Breast epithelium (tissue), 4 donors: ENCODE measurements at regions not wholly inside any gene's neighbourhood (a gene's known extent, or its start where the extent isn't known, plus 50 kb on each side); places are given as distances from the start of the nearest gene placed in this dataset.
"Not testable (repeated sequence)": the region's sequence is repeated elsewhere in the genome, so short reads cannot be mapped to it uniquely, and the experiment has no call there.

Experiments
- DNase-seq, 2 donors: peaks; one replicate each; pipeline ENCODE4 v3.0.0-alpha.2; 2019; ENCODE audit warnings: low spot score in 2 of 2
- H3K27ac ChIP-seq, 2 donors: fragments of 200-600 bp; sonication (generic) in 1 of 2; one replicate each; pipeline ENCODE4 v1.5.1; 2016 to 2019; ENCODE audit warnings: mild to moderate bottlenecking in 1 of 2
- H3K27me3 ChIP-seq, 2 donors: fragments of 200-600 bp; sonication (generic) in 1 of 2; one replicate each; pipeline versions ENCODE4 v1.5.1 to v1.6.0; 2017 to 2019; ENCODE audit warnings: control low read depth in 1 of 2, mild to moderate bottlenecking in 1 of 2
- H3K36me3 ChIP-seq: fragments of 200-600 bp; one replicate; pipeline ENCODE4 v1.5.1; 2019
- H3K4me1 ChIP-seq, 2 donors: fragments of 200-600 bp; sonication (generic); one replicate each; pipeline ENCODE4 v1.5.1; 2016 to 2019; ENCODE audit warnings: control low read depth in 1 of 2
- H3K4me3 ChIP-seq, 3 donors: fragments of 200-600 bp; sonication (generic); 1 replicate in 2 of 3; 2 replicates in 1 of 3; pipeline ENCODE4 v1.5.1; 2016 to 2019; ENCODE audit warnings: mild to moderate bottlenecking in 3 of 3, moderate library complexity in 2 of 3
- H3K9me3 ChIP-seq, 2 donors: fragments of 200-600 bp; sonication (generic) in 1 of 2; one replicate each; pipeline ENCODE4 v1.5.1; 2016 to 2019; ENCODE audit warnings: control low read depth in 1 of 2
- CTCF ChIP-seq, 3 donors: fragments of 450-650 bp; IDR thresholded peaks; one replicate each; pipeline ENCODE4 v1.5.1; 2016 to 2017; ENCODE audit warnings: antibody characterized with exemption in 3 of 3, mild to moderate bottlenecking in 3 of 3, moderate library complexity in 3 of 3
- POLR2A ChIP-seq: fragments of 450-650 bp; IDR thresholded peaks from one replicate; pipeline ENCODE4 v1.6.1; 2016; ENCODE audit warnings: antibody characterized with exemption, mild to moderate bottlenecking, moderate library complexity
- POLR2AphosphoS5 ChIP-seq, 3 donors: sonication (generic); formaldehyde crosslinking; IDR thresholded peaks; one replicate each; pipeline ENCODE4 v1.6.1; 2017; ENCODE audit warnings: antibody characterized with exemption in 3 of 3
- intact Hi-C: fragments of 100-400 bp; cut with DNase I; formaldehyde crosslinking; loops from one replicate; pipeline ENCODE4 v1.15.1; 2023; ENCODE audit warnings: low total_unique reads

- Histone ChIP-seq H3K4me1 (no peaks in the 10 kb centered on the region), H3K4me3 (no peak overlapping the region), H3K36me3 (no peaks in the 10 kb centered on the region), H3K27me3 (no peaks in the 10 kb centered on the region), H3K9me3 (peaks cover 7 to 29% of the 10 kb centered on the region in 2 donors), H3K27ac (no peak overlapping the region)
- DNase-seq: no peak
- TF ChIP-seq CTCF (IDR thresholded peaks at IDR 0.05) (no peak), POLR2AphosphoS5 (IDR thresholded peaks at IDR 0.05) (no peak), POLR2A (no peak)
- intact Hi-C loops: no loop called here
Measured at GRCh38 chr12:63508543-63508942, 159.8 kb downstream of the DPY19L2 start.

GRCh38 chr12:63499567-63499966, 168.7 kb downstream of the DPY19L2 start:
- DNase-seq: no peak
- intact Hi-C loops: no loop called here
- Histone ChIP-seq H3K9me3 (peaks cover 0 to 5% of the 10 kb centered on the region in 2 donors), H3K4me1 (no peaks in the 10 kb centered on the region), H3K36me3 (no peaks in the 10 kb centered on the region), H3K27me3 (no peaks in the 10 kb centered on the region), H3K27ac (no peak overlapping the region), H3K4me3 (no peak overlapping the region)
- TF ChIP-seq POLR2A (no peak), CTCF (IDR thresholded peaks at IDR 0.05) (no peak), POLR2AphosphoS5 (IDR thresholded peaks at IDR 0.05) (no peak)

GRCh38 chr12:63498239-63498638, 170.1 kb downstream of the DPY19L2 start:
- no peak overlapping the region for H3K27ac ChIP-seq
- no peak overlapping the region for H3K4me3 ChIP-seq
- no peaks in the 10 kb centered on the region for H3K36me3 ChIP-seq
- no peak for DNase-seq
- TF ChIP-seq POLR2A (no peak), CTCF (IDR thresholded peaks at IDR 0.05) (no peak), POLR2AphosphoS5 (IDR thresholded peaks at IDR 0.05) (no peak)
- no peaks in the 10 kb centered on the region for H3K27me3 ChIP-seq
- no peaks in the 10 kb centered on the region for H3K4me1 ChIP-seq
- peaks cover 0 to 5% of the 10 kb centered on the region in 2 donors for H3K9me3 ChIP-seq
- intact Hi-C loops: no loop called here

GRCh38 chr12:63496654-63497053, 171.6 kb downstream of the DPY19L2 start:
- Histone ChIP-seq H3K27ac (no peak overlapping the region), H3K27me3 (no peaks in the 10 kb centered on the region), H3K4me3 (no peak overlapping the region), H3K36me3 (no peaks in the 10 kb centered on the region), H3K4me1 (no peaks in the 10 kb centered on the region), H3K9me3 (peaks cover 0 to 5% of the 10 kb centered on the region in 2 donors)
- DNase-seq: no peak
- TF ChIP-seq POLR2AphosphoS5 (IDR thresholded peaks at IDR 0.05): no peak
- no peak for TF ChIP-seq CTCF (IDR thresholded peaks at IDR 0.05)
- no peak for TF ChIP-seq POLR2A
- intact Hi-C loops: no loop called here

GRCh38 chr12:63495974-63496373, 172.3 kb downstream of the DPY19L2 start:
- Histone ChIP-seq H3K27ac (no peak overlapping the region), H3K36me3 (no peaks in the 10 kb centered on the region), H3K9me3 (peaks cover 0 to 5% of the 10 kb centered on the region in 2 donors), H3K27me3 (no peaks in the 10 kb centered on the region), H3K4me1 (no peaks in the 10 kb centered on the region), H3K4me3 (no peak overlapping the region)
- DNase-seq: no peak
- TF ChIP-seq CTCF (IDR thresholded peaks at IDR 0.05) (no peak), POLR2A (no peak), POLR2AphosphoS5 (IDR thresholded peaks at IDR 0.05) (no peak)
- intact Hi-C loops: no loop called here

GRCh38 chr12:63493357-63493756, 174.9 kb downstream of the DPY19L2 start:
- intact Hi-C loops, H3K4me3 ChIP-seq, H3K27me3 ChIP-seq, H3K9me3 ChIP-seq, DNase-seq, H3K27ac ChIP-seq, H3K36me3 ChIP-seq, H3K4me1 ChIP-seq: not testable (repeated sequence)
